NCI-H69 (cell line): ENCODE measurements at regions not wholly inside any gene's neighbourhood (a gene's known extent, or its start where the extent isn't known, plus 50 kb on each side); places are given as distances from the start of the nearest gene placed in this dataset.

Experiments
- DNase-seq: peaks from one replicate; lab custom pipeline; 2025; lab: John Stamatoyannopoulos, UW

- no peak for DNase-seq
Measured at GRCh38 chr14:26996246-26996645, 398.4 kb upstream of the NOVA1 start.

GRCh38 chr14:27002179-27002578 lies 404.3 kb upstream of the NOVA1 start:
- DNase-seq: no peak

GRCh38 chr14:27006570-27006969 lies 408.7 kb upstream of the NOVA1 start:
- DNase-seq: no peak

- DNase-seq: no peak
Measured at GRCh38 chr14:27008187-27008586, 410.4 kb upstream of the NOVA1 start.

- DNase-seq: no peak
Measured at GRCh38 chr14:27012641-27013040, 414.8 kb upstream of the NOVA1 start.

GRCh38 chr14:27013678-27014077 lies 415.8 kb upstream of the NOVA1 start:
- no peak for DNase-seq

- no peak for DNase-seq
Measured at GRCh38 chr14:27015065-27015464, 417.2 kb upstream of the NOVA1 start.

GRCh38 chr14:27025648-27026047 lies 427.8 kb upstream of the NOVA1 start:
- DNase-seq: no peak

- no peak for DNase-seq
Measured at GRCh38 chr14:27026097-27026496, 428.3 kb upstream of the NOVA1 start.

- DNase-seq: peak; percentile 42
Measured at GRCh38 chr14:27040552-27040951, 442.7 kb upstream of the NOVA1 start.

- DNase-seq: peak; percentile 67
Measured at GRCh38 chr14:27049701-27050100, 451.9 kb upstream of the NOVA1 start.

- peak; percentile 47 for DNase-seq
Measured at GRCh38 chr14:27050208-27050607, 452.4 kb upstream of the NOVA1 start.

GRCh38 chr14:27056586-27056985 lies 458.8 kb upstream of the NOVA1 start:
- DNase-seq: no peak

- DNase-seq: no peak
Measured at GRCh38 chr14:27061299-27061698, 463.5 kb upstream of the NOVA1 start.

GRCh38 chr14:27063959-27064358 lies 466.1 kb upstream of the NOVA1 start:
- DNase-seq: no peak

- DNase-seq: no peak
Measured at GRCh38 chr14:27065886-27066285, 468.1 kb upstream of the NOVA1 start.

GRCh38 chr14:27067961-27068360 lies 470.1 kb upstream of the NOVA1 start:
- DNase-seq: no peak

- no peak for DNase-seq
Measured at GRCh38 chr14:27072589-27072988, 474.8 kb upstream of the NOVA1 start.

- DNase-seq: no peak
Measured at GRCh38 chr14:27075503-27075902, 477.7 kb upstream of the NOVA1 start.

- peak; percentile 54 for DNase-seq
Measured at GRCh38 chr14:27077214-27077613, 479.4 kb upstream of the NOVA1 start.

GRCh38 chr14:27077710-27078109 lies 479.9 kb upstream of the NOVA1 start:
- peak; percentile 26 for DNase-seq

GRCh38 chr14:27078191-27078590 lies 480.4 kb upstream of the NOVA1 start:
- no peak for DNase-seq

- no peak for DNase-seq
Measured at GRCh38 chr14:27079716-27080115, 481.9 kb upstream of the NOVA1 start.

- no peak for DNase-seq
Measured at GRCh38 chr14:27085500-27085899, 487.7 kb upstream of the NOVA1 start.

- peak; percentile 64 for DNase-seq
Measured at GRCh38 chr14:27090716-27091115, 492.9 kb upstream of the NOVA1 start.
